Endothelial cell of umbilical vein (primary cell): ENCODE measurements at regions not wholly inside any gene's neighbourhood (a gene's known extent, or its start where the extent isn't known, plus 50 kb on each side); places are given as distances from the start of the nearest gene placed in this dataset.

Source experiments
- FOS ChIP-seq: IDR thresholded peaks from 2 replicates; pipeline ENCODE4 v1.6.1; 2011; ENCODE audit warnings: mild to moderate bottlenecking, low read length, moderate library complexity, borderline replicate concordance; ENCODE audit not compliant: insufficient read depth
- JUN ChIP-seq: IDR thresholded peaks from 2 replicates; pipeline ENCODE4 v1.6.1; 2011; ENCODE audit warnings: borderline replicate concordance, low read depth; ENCODE audit not compliant: insufficient read length, insufficient read depth
- POLR2A ChIP-seq: IDR thresholded peaks from 2 replicates; pipeline ENCODE4 v1.6.1; 2012; ENCODE audit warnings: low read depth, mild to moderate bottlenecking, control low read depth, low read length
- POLR2AphosphoS5 ChIP-seq: IDR thresholded peaks from 2 replicates; pipeline ENCODE4 v1.6.1; 2012; ENCODE audit warnings: low read depth, mild to moderate bottlenecking, control low read depth, low read length, moderate library complexity; ENCODE audit not compliant: insufficient read depth
- TF ChIP-seq, protein P1 (sequence below), 2 donors: IDR thresholded peaks; 1 replicate in 1 of 2; 2 replicates in 1 of 2; pipeline ENCODE4 v1.5.1; 2011; ENCODE audit warnings: low read length in 2 of 2, mild to moderate bottlenecking in 2 of 2, moderate library complexity in 2 of 2, control low read depth in 1 of 2, inconsistent platforms in 1 of 2, low read depth in 1 of 2; ENCODE audit not compliant: insufficient read depth in 1 of 2; ENCODE audit errors: extremely low read depth in 1 of 2

DNA sequence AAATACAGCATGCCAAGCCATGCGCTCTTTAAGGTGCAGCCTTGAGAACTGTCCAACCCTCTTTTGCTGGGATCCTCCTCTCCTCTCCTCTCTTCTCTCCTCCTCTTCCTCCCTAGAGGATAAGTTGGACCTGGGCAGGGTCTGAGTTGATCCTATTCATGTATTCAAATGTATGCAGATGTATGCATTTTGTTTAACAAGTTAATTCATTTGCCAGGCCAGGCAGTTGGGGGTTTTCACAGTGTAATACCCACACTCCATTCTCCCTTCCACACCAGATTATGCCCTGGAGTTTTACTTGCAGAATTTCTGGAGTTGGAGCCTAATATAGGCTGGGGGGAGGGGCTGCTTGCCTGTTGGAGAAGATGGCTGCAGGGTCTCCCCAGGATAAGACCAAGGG lies 226.2 kb upstream of the SDK2 start:
- TF ChIP-seq FOS = no peak
- TF ChIP-seq, protein P1, sequence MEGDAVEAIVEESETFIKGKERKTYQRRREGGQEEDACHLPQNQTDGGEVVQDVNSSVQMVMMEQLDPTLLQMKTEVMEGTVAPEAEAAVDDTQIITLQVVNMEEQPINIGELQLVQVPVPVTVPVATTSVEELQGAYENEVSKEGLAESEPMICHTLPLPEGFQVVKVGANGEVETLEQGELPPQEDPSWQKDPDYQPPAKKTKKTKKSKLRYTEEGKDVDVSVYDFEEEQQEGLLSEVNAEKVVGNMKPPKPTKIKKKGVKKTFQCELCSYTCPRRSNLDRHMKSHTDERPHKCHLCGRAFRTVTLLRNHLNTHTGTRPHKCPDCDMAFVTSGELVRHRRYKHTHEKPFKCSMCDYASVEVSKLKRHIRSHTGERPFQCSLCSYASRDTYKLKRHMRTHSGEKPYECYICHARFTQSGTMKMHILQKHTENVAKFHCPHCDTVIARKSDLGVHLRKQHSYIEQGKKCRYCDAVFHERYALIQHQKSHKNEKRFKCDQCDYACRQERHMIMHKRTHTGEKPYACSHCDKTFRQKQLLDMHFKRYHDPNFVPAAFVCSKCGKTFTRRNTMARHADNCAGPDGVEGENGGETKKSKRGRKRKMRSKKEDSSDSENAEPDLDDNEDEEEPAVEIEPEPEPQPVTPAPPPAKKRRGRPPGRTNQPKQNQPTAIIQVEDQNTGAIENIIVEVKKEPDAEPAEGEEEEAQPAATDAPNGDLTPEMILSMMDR (IDR thresholded peaks at IDR 0.05; ENCODE audit: extremely low read depth in 1 of 2, insufficient read depth in 1 of 2, low read depth in 1 of 2, low read length in 2 of 2) = no peak
- TF ChIP-seq JUN = no peak
- no peak for TF ChIP-seq POLR2A
- no peak for TF ChIP-seq POLR2AphosphoS5
